GM23338 (cell line): ENCODE measurements at regions not wholly inside any gene's neighbourhood (a gene's known extent, or its start where the extent isn't known, plus 50 kb on each side); places are given as distances from the start of the nearest gene placed in this dataset.
A peak's percentile ranks its signal among the peaks of the same experiment; 100 is the strongest.

Source experiments
- ATAC-seq: fragments of 200-7000 bp; cut with Tn5 transposase; 3 replicates; pipeline ENCODE4 v1.9.1; 2020
- DNase-seq: peaks from one replicate; pipeline ENCODE4 v3.0.0-alpha.2; 2015; ENCODE audit warnings: low spot score
- H2AFZ ChIP-seq: fragments of 200-600 bp; sonication (generic); 2 replicates; pipeline ENCODE4 v1.8.0; 2016; ENCODE audit warnings: antibody characterized with exemption, mild to moderate bottlenecking, moderate library complexity
- H3F3A ChIP-seq: fragments of 200-600 bp; sonication (generic); replicated peaks from 2 replicates; pipeline ENCODE4 v1.8.0; 2017; ENCODE audit warnings: antibody characterized with exemption, mixed run types, low read depth
- H3K27ac ChIP-seq: fragments of 200-600 bp; sonication (generic); 2 replicates; pipeline ENCODE4 v1.6.1; 2016; ENCODE audit warnings: low read depth
- H3K27me3 ChIP-seq: fragments of 200-600 bp; sonication (generic); 2 replicates; pipeline ENCODE4 v1.8.0; 2016; ENCODE audit warnings: mild to moderate bottlenecking, mixed run types, moderate library complexity; ENCODE audit not compliant: insufficient read depth
- H3K36me3 ChIP-seq: fragments of 200-600 bp; sonication (generic); 2 replicates; pipeline ENCODE4 v1.8.0; 2016; ENCODE audit warnings: mild to moderate bottlenecking; ENCODE audit not compliant: insufficient read depth
- H3K4me1 ChIP-seq: fragments of 200-600 bp; sonication (generic); 2 replicates; pipeline ENCODE4 v1.8.0; 2016; ENCODE audit warnings: mild to moderate bottlenecking, moderate library complexity; ENCODE audit not compliant: insufficient read depth
- H3K4me2 ChIP-seq: fragments of 200-600 bp; sonication (generic); 2 replicates; pipeline ENCODE4 v1.7.1; 2017; ENCODE audit warnings: mixed run types
- H3K4me3 ChIP-seq: fragments of 200-600 bp; sonication (generic); 2 replicates; pipeline ENCODE4 v1.6.1; 2016; ENCODE audit warnings: mixed run types
- H3K79me2 ChIP-seq: fragments of 200-600 bp; sonication (generic); replicated peaks from 2 replicates; pipeline ENCODE4 v1.8.0; 2017; ENCODE audit warnings: mild to moderate bottlenecking; ENCODE audit not compliant: insufficient read depth
- H3K9me2 ChIP-seq: fragments of 200-600 bp; sonication (generic); 2 replicates; pipeline ENCODE4 v1.8.0; 2017; ENCODE audit not compliant: insufficient read depth
- H4K20me1 ChIP-seq: fragments of 200-600 bp; sonication (generic); replicated peaks from 2 replicates; pipeline ENCODE4 v1.8.0; 2017; ENCODE audit warnings: mild to moderate bottlenecking; ENCODE audit not compliant: insufficient read depth
- H3K27ac Mint-ChIP-seq: 2 replicates; pipeline ENCODE4 v1.8.0; 2020; ENCODE audit warnings: inconsistent platforms, mild to moderate bottlenecking, moderate library complexity, mixed read lengths
- H3K27me3 Mint-ChIP-seq: 3 replicates; pipeline ENCODE4 v1.8.0; 2022; ENCODE audit warnings: low read depth, mild to moderate bottlenecking, moderate library complexity, mixed read lengths, inconsistent platforms; ENCODE audit not compliant: insufficient read depth, poor library complexity
- H3K36me3 Mint-ChIP-seq: 3 replicates; pipeline ENCODE4 v1.8.0; 2021; ENCODE audit warnings: low read depth, mild to moderate bottlenecking, inconsistent platforms, moderate library complexity, mixed read lengths
- H3K4me1 Mint-ChIP-seq: 3 replicates; pipeline ENCODE4 v1.8.0; 2020; ENCODE audit warnings: mild to moderate bottlenecking, inconsistent platforms, mixed read lengths
- H3K4me3 Mint-ChIP-seq: 3 replicates; pipeline ENCODE4 v1.8.0; 2021; ENCODE audit warnings: moderate library complexity, mild to moderate bottlenecking, inconsistent platforms, mixed read lengths
- H3K9me3 Mint-ChIP-seq: 3 replicates; pipeline ENCODE4 v1.8.0; 2020; ENCODE audit warnings: moderate library complexity, mild to moderate bottlenecking, inconsistent platforms, mixed read lengths
- CREB1 ChIP-seq: fragments of 250-450 bp; sonication (Bioruptor Pico); IDR thresholded peaks from 2 replicates; pipeline ENCODE4 v1.5.0; 2020; ENCODE audit warnings: low read depth, mild to moderate bottlenecking, moderate library complexity
- CTCF ChIP-seq, 2 experiments: fragments of 200-600 bp in 1 of 2; sonication (generic) in 1 of 2; conservative IDR thresholded peaks; 2 replicates each; pipeline versions ENCODE4 v1.5.1 to v1.6.1; 2016 to 2017; ENCODE audit warnings: antibody characterized with exemption in 2 of 2, low read depth in 2 of 2, mild to moderate bottlenecking in 2 of 2, moderate library complexity in 1 of 2
- ETS1 ChIP-seq: IDR thresholded peaks from 2 replicates; pipeline ENCODE4 v1.6.1; 2016; ENCODE audit warnings: antibody characterized with exemption
- EZH2 ChIP-seq: fragments of 200-600 bp; sonication (generic); IDR thresholded peaks from one replicate; pipeline ENCODE4 v1.8.0; 2017; ENCODE audit warnings: antibody characterized with exemption, mild to moderate bottlenecking, low read depth; ENCODE audit not compliant: unreplicated experiment
- EZH2phosphoT487 ChIP-seq: fragments of 200-600 bp; sonication (generic); IDR thresholded peaks from one replicate; pipeline ENCODE4 v1.8.1; 2018; ENCODE audit warnings: antibody characterized with exemption; ENCODE audit not compliant: unreplicated experiment
- JUNB ChIP-seq: IDR thresholded peaks from one replicate; pipeline ENCODE4 v1.6.1; 2016; ENCODE audit warnings: antibody characterized with exemption; ENCODE audit not compliant: unreplicated experiment
- NANOG ChIP-seq: IDR thresholded peaks from 2 replicates; pipeline ENCODE4 v1.6.1; 2016; ENCODE audit warnings: antibody characterized with exemption, borderline replicate concordance
- POLR2AphosphoS5 ChIP-seq: IDR thresholded peaks from 2 replicates; pipeline ENCODE4 v1.6.1; 2016; ENCODE audit warnings: antibody characterized with exemption, low read depth
- REST ChIP-seq: IDR thresholded peaks from one replicate; pipeline ENCODE4 v1.6.1; 2018; ENCODE audit warnings: antibody characterized with exemption; ENCODE audit not compliant: unreplicated experiment
- STAT1 ChIP-seq: IDR thresholded peaks from one replicate; pipeline ENCODE4 v1.6.1; 2016; ENCODE audit warnings: antibody characterized with exemption; ENCODE audit not compliant: unreplicated experiment
- ZNF462 ChIP-seq: fragments of 250-450 bp; sonication (Bioruptor Pico); IDR thresholded peaks from 2 replicates; pipeline ENCODE4 v1.5.0; 2020; ENCODE audit warnings: mild to moderate bottlenecking, moderate library complexity

GRCh38 chr7:131607291-131608115 lies 51.1 kb upstream of the PODXL start:
- H3K27me3 ChIP-seq: no peaks in the 10 kb centered on the region
- Mint-ChIP-seq H3K4me1 (peaks cover 52% of the 10 kb centered on the region), H3K9me3 (no peaks in the 10 kb centered on the region), H3K27me3 (peaks cover 11% of the 10 kb centered on the region), H3K4me3 (no peak overlapping the region; the same call in 2 of the 3 replicates), H3K27ac (peak overlapping the region; percentile 96), H3K36me3 (no peaks in the 10 kb centered on the region; the same call in 2 of the 3 replicates)
- ATAC-seq (no peak), DNase-seq (no peak)
- H3K9me2 ChIP-seq: no peaks in the 10 kb centered on the region
- H4K20me1 ChIP-seq: no peaks in the 10 kb centered on the region
- no peak overlapping the region for H3K4me3 ChIP-seq
- H3K36me3 ChIP-seq: no peaks in the 10 kb centered on the region
- TF ChIP-seq STAT1 (no peak), ZNF462 (CRISPR knock-in tag) (no peak), CTCF (conservative IDR thresholded peaks at IDR 0.05; ENCODE audit: low read depth in 2 of 2) (no peak), ETS1 (no peak), REST (no peak), POLR2AphosphoS5 (no peak), CREB1 (CRISPR knock-in tag) (no peak), NANOG (no peak), EZH2phosphoT487 (no peak), EZH2 (no peak), JUNB (no peak)
- peak overlapping the region; percentile 97 for H3K27ac ChIP-seq
- H2AFZ ChIP-seq: no peak overlapping the region
- peaks cover 14% of the 10 kb centered on the region; the same call in 1 of the 2 replicates for H3F3A ChIP-seq
- no peaks in the 10 kb centered on the region for H3K79me2 ChIP-seq
- H3K4me2 ChIP-seq: peak overlapping the region; percentile 10; the same call in 1 of the 2 replicates
- H3K4me1 ChIP-seq: peaks cover 43% of the 10 kb centered on the region
